Pancreas (tissue), 10 donors: ENCODE measurements at regions not wholly inside any gene's neighbourhood (a gene's known extent, or its start where the extent isn't known, plus 50 kb on each side); places are given as distances from the start of the nearest gene placed in this dataset.

Source experiments
- ATAC-seq, 4 donors: fragments of 200-7000 bp; cut with Tn5 transposase; one replicate each; pipeline versions ENCODE4 v1.8.0 to v1.9.1; 2020; ENCODE audit warnings: mild to moderate bottlenecking in 4 of 4, moderate library complexity in 4 of 4
- DNase-seq, 6 donors: peaks; one replicate each; pipeline ENCODE4 v3.0.0-alpha.2; 2020
- FAIRE-seq: peaks from 2 replicates; lab custom pipeline; 2012; peaks lifted over from hg19 to GRCh38; lab: Jason Lieb, UNC
- H3K27ac ChIP-seq, 4 donors: fragments of 200-600 bp; sonication (generic); 1 replicate in 3 of 4; 2 replicates in 1 of 4; pipeline versions ENCODE4 v1.5.0 to v1.8.0; 2020
- H3K27me3 ChIP-seq, 4 donors: fragments of 200-600 bp; one replicate each; pipeline ENCODE4 v1.8.0; 2021
- H3K36me3 ChIP-seq, 3 donors: fragments of 200-600 bp; sonication (generic) in 1 of 3; one replicate each; pipeline versions ENCODE4 v1.5.0 to v1.8.0; 2020 to 2021
- H3K4me1 ChIP-seq, 3 donors: fragments of 200-600 bp; one replicate each; pipeline ENCODE4 v1.8.0; 2021
- H3K4me3 ChIP-seq, 4 donors: fragments of 200-600 bp; sonication (generic) in 2 of 4; one replicate each; pipeline versions ENCODE4 v1.5.0 to v1.8.0; 2020 to 2021
- H3K9me3 ChIP-seq, 4 donors: fragments of 200-600 bp; one replicate each; pipeline ENCODE4 v1.8.0; 2021
- whole genome bisulfite sequencing, 2 donors: extraction: QIAGEN DNeasy Blood & Tissue Kit; methylation state at CpG; one replicate each; pipeline ENCODE4 v1.1.7; 2013; 5-methylcytosine and 5-hydroxymethylcytosine counted together
- intact Hi-C, 3 donors: fragments of 100-400 bp; cut with DNase I; formaldehyde crosslinking; loops; one replicate each; pipeline versions ENCODE4 v1.11.1 to v1.14.2; 2022
- TF ChIP-seq, protein P1 (sequence below), 4 donors: fragments of 200-600 bp; sonication (generic) in 3 of 4; IDR thresholded peaks; one replicate each; pipeline versions ENCODE4 v1.5.0 to v1.8.0; 2021; ENCODE audit warnings: antibody characterized with exemption in 4 of 4
- donor health status: healthy with polysubstance abuse.
- donor health status: DM: no; HTN: no; CAD: no; lungs with moderate emphysema.
- donor health status: DM: no; HTN: no; CAD: no.
- donor health status: control.
- donor health status: control.
- donor health status: Bipolar disorder and iron deficiency.
- donor health status: DM: yes; HTN: yes; CAD: no.
- donor health status: DM: no; HTN: no; CAD: no.
- donor health status: DM: no; HTN: no; CAD: no.
- donor health status: DM: yes; HTN: yes; CAD: no.

DNA sequence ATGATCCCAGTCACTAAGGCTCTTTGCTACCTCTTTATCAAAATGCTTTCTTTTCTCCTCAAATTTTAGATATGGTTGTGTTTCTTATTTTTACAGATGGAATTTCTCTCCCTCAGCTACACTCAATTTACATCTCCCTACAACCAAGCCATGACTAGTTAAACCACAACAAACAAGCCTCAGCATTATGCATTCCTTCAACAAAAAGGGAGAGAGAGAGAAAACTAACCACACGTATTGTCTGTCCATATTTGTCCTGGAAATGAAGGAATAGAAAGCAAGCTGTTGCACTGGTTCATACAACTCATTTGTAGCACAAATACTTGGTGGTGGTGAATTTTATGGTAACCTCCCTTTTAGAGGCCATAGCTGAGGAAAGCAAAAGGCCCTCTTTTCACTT is 286.4 kb downstream of the AHR start:
- no peak overlapping the region for H3K4me3 ChIP-seq
- DNase-seq, result no peak
- intact Hi-C loops, result no loop called here
- H3K27ac ChIP-seq, result no peak overlapping the region
- no peak for FAIRE-seq
- no peaks in the 10 kb centered on the region for H3K27me3 ChIP-seq
- WGBS, 2 donors, result 51 to 71% methylated on average over 1 of the region's 1 CpG
- H3K36me3 ChIP-seq, result no peaks in the 10 kb centered on the region
- TF ChIP-seq, protein P1, sequence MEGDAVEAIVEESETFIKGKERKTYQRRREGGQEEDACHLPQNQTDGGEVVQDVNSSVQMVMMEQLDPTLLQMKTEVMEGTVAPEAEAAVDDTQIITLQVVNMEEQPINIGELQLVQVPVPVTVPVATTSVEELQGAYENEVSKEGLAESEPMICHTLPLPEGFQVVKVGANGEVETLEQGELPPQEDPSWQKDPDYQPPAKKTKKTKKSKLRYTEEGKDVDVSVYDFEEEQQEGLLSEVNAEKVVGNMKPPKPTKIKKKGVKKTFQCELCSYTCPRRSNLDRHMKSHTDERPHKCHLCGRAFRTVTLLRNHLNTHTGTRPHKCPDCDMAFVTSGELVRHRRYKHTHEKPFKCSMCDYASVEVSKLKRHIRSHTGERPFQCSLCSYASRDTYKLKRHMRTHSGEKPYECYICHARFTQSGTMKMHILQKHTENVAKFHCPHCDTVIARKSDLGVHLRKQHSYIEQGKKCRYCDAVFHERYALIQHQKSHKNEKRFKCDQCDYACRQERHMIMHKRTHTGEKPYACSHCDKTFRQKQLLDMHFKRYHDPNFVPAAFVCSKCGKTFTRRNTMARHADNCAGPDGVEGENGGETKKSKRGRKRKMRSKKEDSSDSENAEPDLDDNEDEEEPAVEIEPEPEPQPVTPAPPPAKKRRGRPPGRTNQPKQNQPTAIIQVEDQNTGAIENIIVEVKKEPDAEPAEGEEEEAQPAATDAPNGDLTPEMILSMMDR (IDR thresholded peaks at IDR 0.05), result no peak
- ATAC-seq, result no peak
- H3K4me1 ChIP-seq, result no peaks in the 10 kb centered on the region
- H3K9me3 ChIP-seq, result no peaks in the 10 kb centered on the region

DNA sequence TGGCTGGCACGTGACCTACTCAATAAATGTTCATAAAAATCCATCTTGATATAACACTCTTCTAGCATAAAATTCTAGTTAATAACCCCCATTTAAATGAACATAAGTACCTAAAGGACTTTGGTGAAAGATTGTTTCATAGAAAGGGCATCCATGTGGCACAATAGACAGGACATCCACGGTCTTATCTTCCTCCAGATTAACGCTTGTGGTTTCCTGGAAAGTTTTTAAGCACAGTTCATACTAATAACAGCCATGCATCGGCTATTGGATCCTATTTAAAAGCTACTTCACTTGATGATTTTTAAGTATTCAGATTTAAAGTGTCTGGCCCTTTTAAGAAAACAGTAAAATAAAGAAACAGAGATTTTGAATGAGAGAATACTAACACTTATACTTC is 288.3 kb downstream of the AHR start:
- DNase-seq (no peak), ATAC-seq (no peak), FAIRE-seq (no peak)
- Histone ChIP-seq H3K36me3 (no peaks in the 10 kb centered on the region), H3K9me3 (no peaks in the 10 kb centered on the region), H3K27me3 (no peaks in the 10 kb centered on the region), H3K27ac (no peak overlapping the region), H3K4me1 (no peaks in the 10 kb centered on the region), H3K4me3 (no peak overlapping the region)
- intact Hi-C loops, result no loop called here
- WGBS, 2 donors, result 59 to 80% methylated on average over 4 of the region's 4 CpGs
- TF ChIP-seq, protein P1 (IDR thresholded peaks at IDR 0.05), result no peak

DNA sequence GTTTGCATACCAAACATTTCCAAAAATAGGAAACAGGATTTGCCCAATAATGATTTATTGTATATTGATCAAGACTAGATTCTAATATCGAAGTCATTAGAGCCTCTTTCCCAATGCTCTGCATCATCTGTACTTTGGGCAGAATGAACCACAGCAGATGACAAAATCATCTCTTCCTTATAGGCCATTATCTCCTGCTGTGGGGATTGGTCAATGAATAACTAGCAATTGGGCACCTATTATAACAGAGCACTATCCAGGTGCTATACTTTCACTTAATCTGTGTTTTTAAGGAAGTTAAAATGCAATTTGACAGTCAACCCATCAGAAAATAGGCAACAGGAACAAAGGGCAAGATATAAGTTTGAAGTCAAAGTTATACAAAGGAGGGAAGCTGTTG is 290.3 kb downstream of the AHR start:
- intact Hi-C loops, result no loop called here
- no peaks in the 10 kb centered on the region for H3K27me3 ChIP-seq
- H3K27ac ChIP-seq, result no peak overlapping the region
- no peak for FAIRE-seq
- no peaks in the 10 kb centered on the region for H3K4me1 ChIP-seq
- no peak for ATAC-seq
- no peaks in the 10 kb centered on the region for H3K36me3 ChIP-seq
- no peaks in the 10 kb centered on the region for H3K9me3 ChIP-seq
- 70 to 80% methylated on average over 1 of the region's 1 CpG for WGBS, 2 donors
- H3K4me3 ChIP-seq, result no peak overlapping the region
- no peak for DNase-seq
- TF ChIP-seq, protein P1 (IDR thresholded peaks at IDR 0.05), result no peak

DNA sequence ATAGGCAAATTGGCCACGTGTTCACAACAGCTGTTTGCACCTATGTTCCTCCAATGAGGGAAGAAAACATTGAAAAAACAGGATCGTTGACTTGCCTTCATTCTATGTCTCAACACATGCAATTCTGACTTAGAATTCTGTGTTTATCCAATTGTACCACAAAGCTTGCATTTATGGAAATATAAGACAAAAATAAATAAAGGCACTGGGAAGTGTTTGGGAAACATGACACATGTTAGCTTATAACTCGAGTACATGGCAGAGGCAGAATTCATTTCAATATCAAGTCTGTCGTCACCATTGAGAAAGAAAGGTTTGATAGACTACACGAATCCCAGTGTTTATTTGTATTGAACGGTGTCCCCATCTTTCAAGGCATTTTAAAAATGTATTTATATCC is 291.2 kb downstream of the AHR start:
- no peak for ATAC-seq
- no peak for FAIRE-seq
- 53 to 60% methylated on average over 6 of the region's 6 CpGs for WGBS, 2 donors
- no peak overlapping the region for H3K27ac ChIP-seq
- no peaks in the 10 kb centered on the region for H3K4me1 ChIP-seq
- TF ChIP-seq, protein P1 (IDR thresholded peaks at IDR 0.05), result no peak
- H3K4me3 ChIP-seq, result no peak overlapping the region
- no peaks in the 10 kb centered on the region for H3K27me3 ChIP-seq
- no peak for DNase-seq
- H3K9me3 ChIP-seq, result no peaks in the 10 kb centered on the region
- H3K36me3 ChIP-seq, result no peaks in the 10 kb centered on the region
- intact Hi-C loops, result no loop called here

DNA sequence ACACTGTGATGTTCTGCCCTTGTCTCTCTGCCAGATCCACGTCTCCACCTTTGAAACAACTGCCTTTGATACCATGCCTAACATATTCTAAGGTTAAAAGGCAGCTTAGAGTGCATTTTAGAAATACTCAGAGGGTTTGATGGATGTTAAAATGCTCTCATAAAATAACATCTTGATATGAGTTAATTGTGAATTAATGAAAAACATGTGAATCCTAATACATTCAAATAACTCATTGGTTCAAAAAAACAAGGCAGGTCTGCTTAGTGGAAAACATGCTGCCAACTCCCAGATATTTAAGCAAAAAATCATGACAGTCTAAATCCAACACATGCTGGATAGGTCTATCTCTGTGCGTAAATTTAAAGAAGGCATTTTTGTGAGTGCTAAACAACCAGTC is 291.8 kb downstream of the AHR start:
- ATAC-seq (no peak), FAIRE-seq (no peak), DNase-seq (no peak)
- TF ChIP-seq, protein P1 (IDR thresholded peaks at IDR 0.05), result no peak
- WGBS, 2 donors, result 64 to 71% methylated on average over 2 of the region's 2 CpGs
- H3K4me3 ChIP-seq, result no peak overlapping the region
- H3K27me3 ChIP-seq, result no peaks in the 10 kb centered on the region
- H3K4me1 ChIP-seq, result no peaks in the 10 kb centered on the region
- intact Hi-C loops, result no loop called here
- no peak overlapping the region for H3K27ac ChIP-seq
- H3K36me3 ChIP-seq, result no peaks in the 10 kb centered on the region
- H3K9me3 ChIP-seq, result no peaks in the 10 kb centered on the region
